Neuronal stem cell (in vitro differentiated cells): ENCODE measurements at regions not wholly inside any gene's neighbourhood (a gene's known extent, or its start where the extent isn't known, plus 50 kb on each side); places are given as distances from the start of the nearest gene placed in this dataset.

ENCODE experiments used
- DNase-seq: peaks from one replicate; pipeline ENCODE4 v3.0.0-alpha.2; 2013; ENCODE audit warnings: low spot score
- H2AFZ ChIP-seq: one replicate; pipeline ENCODE4 v1.6.1; 2013; ENCODE audit warnings: mild to moderate bottlenecking, low read length, inconsistent platforms
- H2AK5ac ChIP-seq: 2 replicates; pipeline ENCODE4 v1.6.1; 2013; ENCODE audit warnings: low read depth, mild to moderate bottlenecking, inconsistent platforms, low read length, moderate library complexity, mixed read lengths
- H2BK120ac ChIP-seq: 2 replicates; pipeline ENCODE4 v1.6.1; 2013; ENCODE audit warnings: low read depth, mild to moderate bottlenecking, inconsistent platforms, low read length, moderate library complexity, mixed read lengths
- H2BK12ac ChIP-seq: one replicate; pipeline ENCODE4 v1.6.1; 2013; ENCODE audit warnings: low read length, inconsistent platforms
- H2BK15ac ChIP-seq: 2 replicates; pipeline ENCODE4 v1.6.1; 2013; ENCODE audit warnings: mild to moderate bottlenecking, low read length, inconsistent platforms, mixed read lengths
- H2BK5ac ChIP-seq: one replicate; pipeline ENCODE4 v1.6.1; 2013; ENCODE audit warnings: inconsistent platforms, mild to moderate bottlenecking, low read length, moderate library complexity
- H3K14ac ChIP-seq: one replicate; pipeline ENCODE4 v1.6.1; 2013; ENCODE audit warnings: low read length, inconsistent platforms
- H3K18ac ChIP-seq: 2 replicates; pipeline ENCODE4 v1.6.1; 2013; ENCODE audit warnings: low read length, inconsistent platforms
- H3K23ac ChIP-seq: 2 replicates; pipeline ENCODE4 v1.6.1; 2013; ENCODE audit warnings: low read depth, mild to moderate bottlenecking, mixed read lengths, low read length, inconsistent platforms; ENCODE audit not compliant: poor library complexity
- H3K27ac ChIP-seq: replicated peaks from 3 replicates; pipeline ENCODE4 v1.5.1; 2013; ENCODE audit warnings: low read length, inconsistent platforms
- H3K27me3 ChIP-seq, 3 experiments: 2 replicates each; pipeline ENCODE4 v1.6.1; 2013; ENCODE audit warnings: low read length in 3 of 3, mild to moderate bottlenecking in 2 of 3, inconsistent platforms in 1 of 3, low read depth in 1 of 3, mixed read lengths in 1 of 3, moderate library complexity in 1 of 3; ENCODE audit not compliant: control insufficient read depth in 3 of 3, insufficient read depth in 3 of 3
- H3K36me3 ChIP-seq, 2 donors: replicated peaks in 1 of 2; 2 replicates each; pipeline ENCODE4 v1.6.1; 2013; ENCODE audit warnings: low read length in 2 of 2; ENCODE audit not compliant: control insufficient read depth in 2 of 2, insufficient read depth in 2 of 2
- H3K4ac ChIP-seq: 2 replicates; pipeline ENCODE4 v1.6.1; 2013; ENCODE audit warnings: inconsistent platforms, mild to moderate bottlenecking, low read length, moderate library complexity
- H3K4me1 ChIP-seq, 2 donors: 1 replicate in 1 of 2; 2 replicates in 1 of 2; pipeline ENCODE4 v1.6.1; 2013; ENCODE audit warnings: low read length in 2 of 2, low read depth in 1 of 2; ENCODE audit not compliant: control insufficient read depth in 2 of 2, insufficient read depth in 1 of 2
- H3K4me2 ChIP-seq: one replicate; pipeline ENCODE4 v1.6.1; 2013; ENCODE audit warnings: mild to moderate bottlenecking, low read length, inconsistent platforms; ENCODE audit not compliant: insufficient read depth, poor library complexity, severe bottlenecking
- H3K4me3 ChIP-seq, 2 donors: 2 replicates each; pipeline ENCODE4 v1.5.1; 2013; ENCODE audit warnings: low read length in 2 of 2, mild to moderate bottlenecking in 2 of 2, inconsistent platforms in 1 of 2, moderate library complexity in 1 of 2
- H3K79me1 ChIP-seq: one replicate; pipeline ENCODE4 v1.6.1; 2013; ENCODE audit warnings: low read depth, mild to moderate bottlenecking, inconsistent platforms, low read length, moderate library complexity
- H3K9ac ChIP-seq: one replicate; pipeline ENCODE4 v1.6.1; 2013; ENCODE audit warnings: mild to moderate bottlenecking, low read depth, low read length, inconsistent platforms; ENCODE audit not compliant: poor library complexity
- H3K9me3 ChIP-seq, 2 donors: replicated peaks in 1 of 2; 2 replicates each; pipeline versions ENCODE3 to v1.6.1; 2013; ENCODE audit warnings: low read length in 2 of 2, mild to moderate bottlenecking in 2 of 2, inconsistent platforms in 1 of 2, low read depth in 1 of 2, mixed read lengths in 1 of 2, moderate library complexity in 1 of 2; ENCODE audit not compliant: control insufficient read depth in 2 of 2, insufficient read depth in 1 of 2
- H4K8ac ChIP-seq: one replicate; pipeline ENCODE4 v1.6.1; 2013; ENCODE audit warnings: low read depth, mild to moderate bottlenecking, inconsistent platforms, low read length, moderate library complexity
- H4K91ac ChIP-seq: one replicate; pipeline ENCODE4 v1.6.1; 2013; ENCODE audit warnings: low read length, low read depth, mild to moderate bottlenecking, inconsistent platforms; ENCODE audit not compliant: poor library complexity
- WGBS, 2 donors: extraction: QIAGEN DNeasy Blood & Tissue Kit; methylation state at CpG; one replicate each; pipeline ENCODE4 v1.1.7; 2013; ENCODE audit warnings: missing lambda C conversion rate in 2 of 2, mixed read lengths in 1 of 2; ENCODE audit not compliant: insufficient read length in 2 of 2, insufficient replicate concordance in 1 of 2; ENCODE audit errors: extremely low coverage in 2 of 2; 5-methylcytosine and 5-hydroxymethylcytosine counted together

DNA sequence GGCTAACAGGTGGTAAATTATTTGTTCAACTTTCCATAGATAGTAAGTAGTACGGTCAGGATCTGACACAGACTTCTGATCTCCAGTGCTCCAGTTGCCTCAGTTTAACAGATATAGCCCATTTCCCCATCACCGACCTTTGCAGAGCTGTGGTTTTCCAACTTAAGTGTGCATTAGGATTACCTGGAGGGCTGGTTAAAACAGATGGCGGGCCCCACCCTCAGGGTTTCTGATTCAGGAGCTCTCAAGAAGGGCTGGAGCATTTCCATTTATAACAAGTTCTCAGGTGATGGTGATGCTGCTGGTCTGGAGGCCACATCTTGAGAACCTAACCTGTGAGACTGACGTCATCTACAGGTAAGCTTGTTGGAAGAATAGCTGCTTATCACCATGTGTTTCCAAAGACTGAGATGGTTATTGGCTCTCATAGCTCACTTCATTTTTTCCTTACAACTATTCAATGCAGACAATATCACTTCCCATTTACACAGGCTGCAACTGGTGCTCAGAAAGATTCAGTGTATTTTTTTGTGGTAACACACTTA is 360.1 kb upstream of the CHD6 start:
- Histone ChIP-seq H3K23ac (no peak overlapping the region), H2BK120ac (no peak overlapping the region), H3K4ac (no peak overlapping the region), H3K9me3 (no peaks in the 10 kb centered on the region), H3K18ac (no peak overlapping the region), H3K27me3 (no peaks in the 10 kb centered on the region), H3K4me2 (no peak overlapping the region), H4K91ac (no peak overlapping the region), H4K8ac (no peak overlapping the region), H3K79me1 (no peaks in the 10 kb centered on the region), H3K27ac (no peak overlapping the region), H2BK15ac (no peak overlapping the region), H3K14ac (no peak overlapping the region), H2BK12ac (no peak overlapping the region), H3K4me3 (no peak overlapping the region), H3K36me3 (no peaks in the 10 kb centered on the region), H2AFZ (no peak overlapping the region), H2BK5ac (no peak overlapping the region), H3K9ac (no peak overlapping the region), H2AK5ac (no peak overlapping the region), H3K4me1 (no peaks in the 10 kb centered on the region)
- no CpG with 5 or more reads among the region's 4 CpGs for WGBS, 2 donors
- no peak for DNase-seq

DNA sequence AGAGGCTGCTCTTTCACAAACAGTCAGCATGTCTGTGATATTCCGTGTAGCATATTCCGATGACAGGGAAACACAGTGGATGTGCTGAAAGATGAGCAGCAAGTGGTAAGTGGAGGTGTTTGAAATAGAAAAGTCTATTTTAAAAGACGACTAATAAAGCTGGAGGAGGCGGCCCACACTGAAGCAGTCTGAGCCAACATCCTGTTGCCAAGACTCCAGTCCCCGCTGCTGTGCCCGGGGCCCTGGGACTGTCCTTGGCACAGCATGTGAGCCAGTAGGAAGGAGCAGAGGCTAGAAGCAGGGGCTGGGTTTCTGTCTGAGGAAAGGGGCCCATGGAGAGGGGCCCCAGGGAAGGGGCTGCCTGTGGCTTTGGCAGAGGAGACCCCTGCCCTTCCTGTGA is 351.5 kb upstream of the CHD6 start:
- H2BK5ac ChIP-seq: no peak overlapping the region
- DNase-seq: no peak
- H3K4me3 ChIP-seq: no peak overlapping the region
- H2AK5ac ChIP-seq: no peak overlapping the region
- H2BK120ac ChIP-seq: no peak overlapping the region
- no peak overlapping the region for H3K27ac ChIP-seq
- no peaks in the 10 kb centered on the region for H3K79me1 ChIP-seq
- no peaks in the 10 kb centered on the region for H3K27me3 ChIP-seq
- H3K23ac ChIP-seq: no peak overlapping the region
- no peak overlapping the region for H3K4me2 ChIP-seq
- no peak overlapping the region for H3K14ac ChIP-seq
- H2AFZ ChIP-seq: no peak overlapping the region
- H2BK15ac ChIP-seq: no peak overlapping the region
- no CpG with 5 or more reads among the region's 6 CpGs for WGBS, 2 donors
- no peak overlapping the region for H3K18ac ChIP-seq
- H3K4ac ChIP-seq: no peak overlapping the region
- H2BK12ac ChIP-seq: no peak overlapping the region
- H3K36me3 ChIP-seq: no peaks in the 10 kb centered on the region
- no peak overlapping the region for H4K8ac ChIP-seq
- H3K9me3 ChIP-seq: no peaks in the 10 kb centered on the region
- peaks cover 0 to 4% of the 10 kb centered on the region in 2 donors for H3K4me1 ChIP-seq
- H4K91ac ChIP-seq: no peak overlapping the region
- H3K9ac ChIP-seq: no peak overlapping the region

DNA sequence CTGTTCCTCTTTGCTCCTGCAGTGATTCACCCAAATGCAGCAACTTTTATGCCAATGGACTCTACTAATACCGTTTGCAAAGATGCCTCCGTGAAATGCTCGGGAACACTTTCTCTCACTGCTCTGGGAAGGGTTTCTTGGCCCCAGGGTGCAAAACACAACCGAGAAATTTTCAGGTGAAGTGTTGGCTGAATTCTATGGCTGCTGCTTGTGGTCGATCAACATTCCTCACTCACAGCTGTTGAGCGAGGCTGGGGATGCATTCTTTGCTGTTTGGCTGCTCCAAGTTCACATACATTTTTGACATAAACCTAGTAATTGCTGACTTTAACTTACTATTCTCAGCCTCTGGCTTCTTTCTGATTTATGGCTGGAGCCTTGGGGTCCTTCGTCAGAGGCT is 342.0 kb upstream of the CHD6 start:
- no peaks in the 10 kb centered on the region for H3K4me1 ChIP-seq
- H3K27ac ChIP-seq: no peak overlapping the region
- H3K79me1 ChIP-seq: no peaks in the 10 kb centered on the region
- H2BK15ac ChIP-seq: no peak overlapping the region
- no CpG with 5 or more reads among the region's 7 CpGs for WGBS, 2 donors
- no peak overlapping the region for H2AK5ac ChIP-seq
- no peak overlapping the region for H3K4me3 ChIP-seq
- H3K9ac ChIP-seq: no peak overlapping the region
- H3K9me3 ChIP-seq: no peaks in the 10 kb centered on the region
- H2BK5ac ChIP-seq: no peak overlapping the region
- no peak overlapping the region for H2BK12ac ChIP-seq
- no peak overlapping the region for H4K8ac ChIP-seq
- no peak overlapping the region for H3K14ac ChIP-seq
- H2BK120ac ChIP-seq: no peak overlapping the region
- no peak overlapping the region for H3K23ac ChIP-seq
- no peaks in the 10 kb centered on the region for H3K36me3 ChIP-seq
- H2AFZ ChIP-seq: no peak overlapping the region
- no peak overlapping the region for H4K91ac ChIP-seq
- H3K4ac ChIP-seq: no peak overlapping the region
- DNase-seq: no peak
- H3K18ac ChIP-seq: no peak overlapping the region
- no peaks in the 10 kb centered on the region for H3K27me3 ChIP-seq
- H3K4me2 ChIP-seq: no peak overlapping the region

DNA sequence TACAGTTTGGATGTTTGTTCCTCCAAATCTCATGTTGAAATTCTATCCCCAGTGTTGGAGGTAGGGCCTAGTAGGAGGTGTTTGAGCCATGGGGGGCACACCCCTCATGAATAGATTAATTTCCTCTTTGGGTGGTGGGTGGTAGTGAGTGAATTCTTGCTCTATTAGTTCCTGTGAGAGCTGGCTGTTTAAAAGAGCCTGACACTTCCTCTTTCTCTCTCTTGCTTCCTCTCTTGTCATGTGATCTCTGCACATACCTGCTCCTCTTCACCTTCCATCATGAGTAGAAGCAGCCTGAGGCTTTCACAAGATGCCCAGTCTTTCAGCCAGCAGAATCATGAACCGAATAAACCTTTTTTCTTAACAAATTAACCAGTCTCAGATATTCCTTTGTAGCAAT is 340.2 kb upstream of the CHD6 start:
- no peak for DNase-seq
- H2AK5ac ChIP-seq: no peak overlapping the region
- no peaks in the 10 kb centered on the region for H3K4me1 ChIP-seq
- H2AFZ ChIP-seq: no peak overlapping the region
- no peak overlapping the region for H3K4ac ChIP-seq
- no peak overlapping the region for H3K9ac ChIP-seq
- WGBS, 2 donors: no CpG with 5 or more reads among the region's 1 CpG
- H2BK12ac ChIP-seq: no peak overlapping the region
- no peak overlapping the region for H2BK15ac ChIP-seq
- H2BK5ac ChIP-seq: no peak overlapping the region
- no peaks in the 10 kb centered on the region for H3K9me3 ChIP-seq
- no peak overlapping the region for H3K23ac ChIP-seq
- no peaks in the 10 kb centered on the region for H3K79me1 ChIP-seq
- H3K27ac ChIP-seq: no peak overlapping the region
- no peak overlapping the region for H2BK120ac ChIP-seq
- H3K14ac ChIP-seq: no peak overlapping the region
- no peak overlapping the region for H3K4me3 ChIP-seq
- no peak overlapping the region for H3K4me2 ChIP-seq
- no peak overlapping the region for H3K18ac ChIP-seq
- no peaks in the 10 kb centered on the region for H3K36me3 ChIP-seq
- H3K27me3 ChIP-seq: no peaks in the 10 kb centered on the region
- no peak overlapping the region for H4K91ac ChIP-seq
- H4K8ac ChIP-seq: no peak overlapping the region
